ENCODE measurements at regions not wholly inside any gene's neighbourhood (a gene's known extent, or its start where the extent isn't known, plus 50 kb on each side); places are given as distances from the start of the nearest gene placed in this dataset.

- no peak for DNase-seq
Measured at GRCh38 chr6:95784019-95784418, 206.7 kb downstream of the MANEA start.

GRCh38 chr6:95784869-95785268 is 207.5 kb downstream of the MANEA start:
- DNase-seq, result no peak

- DNase-seq, result no peak
Measured at GRCh38 chr6:95785785-95786184, 208.4 kb downstream of the MANEA start.

- no peak for DNase-seq
Measured at GRCh38 chr6:95786802-95787201, 209.5 kb downstream of the MANEA start.

DNA sequence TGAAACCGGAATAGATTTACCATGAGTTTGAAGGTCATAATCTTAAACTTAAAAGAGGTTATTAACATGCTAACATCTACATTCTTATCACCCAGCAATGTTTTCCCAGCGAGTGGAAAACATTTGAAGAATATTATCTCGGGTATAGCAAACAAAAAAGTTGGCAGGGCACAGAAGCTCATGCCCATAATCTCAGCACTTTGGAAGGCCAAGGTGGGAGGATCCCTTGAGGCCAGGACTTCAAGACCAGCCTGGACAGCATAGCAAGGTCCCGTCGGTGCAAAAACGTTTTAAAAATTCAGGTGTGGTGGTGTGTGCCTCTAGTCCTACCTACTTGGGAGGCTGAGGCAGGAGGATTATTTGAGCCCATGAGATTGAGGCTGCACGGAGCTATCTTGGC is 213.5 kb downstream of the MANEA start:
- no peak for DNase-seq

GRCh38 chr6:95794749-95795148 is 217.4 kb downstream of the MANEA start:
- DNase-seq, result no peak

GRCh38 chr6:95795927-95796326 is 218.6 kb downstream of the MANEA start:
- no peak for DNase-seq

DNA sequence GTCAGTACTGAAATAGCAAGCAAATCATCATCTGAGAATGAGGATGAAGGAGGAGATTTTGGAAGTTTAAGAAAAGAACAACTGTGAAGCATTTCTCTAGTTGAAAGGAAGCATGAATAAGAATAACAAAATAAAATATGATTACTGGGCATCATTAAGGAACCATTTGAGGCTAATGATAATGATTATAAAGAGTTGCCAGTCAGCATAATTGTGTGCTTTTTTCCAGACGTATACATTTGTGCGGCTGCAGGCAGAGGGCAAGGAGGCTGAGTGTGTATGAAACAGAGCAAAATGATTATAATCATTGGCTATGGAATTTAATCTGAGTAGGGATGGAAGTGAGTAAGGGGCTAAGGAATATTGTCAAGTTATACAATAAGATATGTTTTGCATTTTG is 218.7 kb upstream of the FUT9 start:
- DNase-seq, result no peak

DNA sequence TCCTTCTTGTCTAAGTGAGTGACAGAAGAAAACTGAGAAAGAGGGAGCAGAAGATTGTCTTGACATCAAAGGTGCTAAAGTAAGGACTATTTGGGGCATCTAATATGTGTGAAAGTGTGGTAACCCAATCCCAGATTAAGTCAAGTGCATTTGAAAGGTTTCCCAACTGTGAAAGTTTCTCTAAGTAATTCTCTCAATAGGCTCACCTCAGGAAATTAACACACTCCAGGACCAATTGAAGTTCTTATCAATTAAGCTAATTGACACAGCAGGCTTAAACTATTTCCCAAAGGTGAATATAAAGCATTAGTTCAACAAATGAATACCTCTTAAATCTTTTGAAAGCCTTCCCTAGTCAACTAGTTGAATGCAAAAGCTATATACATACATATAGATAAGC is 212.8 kb upstream of the FUT9 start:
- DNase-seq, result no peak

GRCh38 chr6:95803889-95804288 is 211.9 kb upstream of the FUT9 start:
- DNase-seq, result no peak

DNA sequence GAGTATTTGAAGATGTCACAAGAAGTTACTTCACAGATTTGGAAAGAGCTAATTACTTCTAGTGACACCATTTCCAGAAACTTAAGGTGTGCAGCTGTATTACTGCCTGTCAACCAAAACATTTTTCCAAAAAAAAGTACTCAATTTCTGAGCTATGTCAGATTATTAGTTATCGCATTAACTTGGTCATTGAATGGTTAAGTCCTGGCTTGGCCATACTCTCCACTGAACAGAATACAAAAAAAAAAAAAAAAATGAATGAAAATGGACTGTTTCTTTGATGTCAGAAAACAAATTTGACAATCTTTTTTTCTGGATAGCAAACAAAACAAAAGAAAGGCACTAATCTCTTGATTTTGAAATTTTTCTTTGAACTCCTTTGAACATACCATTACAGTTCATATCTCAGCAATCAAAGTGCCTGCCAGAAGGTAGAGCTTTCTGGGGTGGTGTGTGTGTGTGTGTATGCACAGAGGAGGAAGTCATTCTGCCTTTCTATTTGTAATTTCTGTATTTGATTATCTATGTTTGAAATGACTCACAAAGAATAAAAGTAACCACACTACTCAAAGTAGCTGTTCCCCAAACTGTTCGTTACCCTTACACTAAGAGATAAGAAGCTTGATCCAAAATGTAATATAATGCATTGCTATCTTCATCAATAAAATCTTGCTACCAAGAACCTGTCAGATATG is 210.8 kb upstream of the FUT9 start:
- no peak for DNase-seq

- no peak for DNase-seq
Measured at GRCh38 chr6:95805699-95806098, 210.1 kb upstream of the FUT9 start.

DNA sequence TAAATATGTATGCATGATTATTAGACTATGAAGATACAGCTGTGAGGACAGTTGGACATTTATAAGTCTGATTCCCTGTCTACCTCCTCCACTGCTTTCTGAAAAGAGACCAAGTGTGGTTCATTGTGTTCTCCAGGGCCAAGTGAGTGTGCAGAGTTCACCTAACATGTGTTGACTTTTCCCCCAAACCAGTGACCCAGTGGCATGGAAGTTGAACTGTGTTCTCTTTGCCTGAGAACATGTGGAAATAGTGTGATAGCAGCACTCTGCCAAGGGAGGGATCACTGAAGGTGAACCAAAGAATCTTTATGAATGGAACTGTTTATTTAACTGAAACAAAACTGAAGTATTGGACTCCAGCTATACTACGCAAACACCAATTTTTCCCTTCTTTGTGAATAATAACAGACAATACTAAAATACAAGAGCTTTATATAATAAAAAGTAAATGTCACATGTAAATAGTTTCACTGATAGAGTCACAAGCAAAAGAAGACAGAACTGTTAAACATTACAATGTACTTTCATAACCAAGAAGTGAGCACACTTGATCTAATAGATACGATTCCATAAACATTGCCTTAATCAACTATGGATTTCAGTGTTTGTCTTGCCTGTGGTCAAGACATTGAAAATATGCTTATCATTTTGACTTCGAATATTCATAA is 200.3 kb upstream of the FUT9 start:
- DNase-seq, result no peak

- DNase-seq, result no peak
Measured at GRCh38 chr6:95819461-95819860, 196.3 kb upstream of the FUT9 start.

DNA sequence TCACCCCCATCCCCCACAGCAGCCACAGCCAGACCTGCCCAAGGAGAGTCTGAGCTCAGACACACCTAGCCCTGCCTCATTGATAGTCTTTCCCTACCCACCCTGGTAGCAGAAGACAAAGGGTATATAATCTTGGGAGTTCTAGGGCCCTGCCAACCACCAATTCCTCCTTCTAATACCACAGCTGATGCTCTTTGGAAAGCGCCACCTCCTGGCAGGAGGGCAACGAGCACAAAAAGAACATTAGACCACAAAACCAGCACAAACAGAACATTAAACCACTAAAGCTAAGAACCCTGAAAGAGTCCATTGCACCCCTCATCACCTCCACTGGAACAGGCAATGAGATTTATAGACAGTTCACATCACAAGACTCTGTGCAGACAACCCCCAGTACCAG is 195.8 kb upstream of the FUT9 start:
- DNase-seq, result no peak

- no peak for DNase-seq
Measured at GRCh38 chr6:95830859-95831557, 184.8 kb upstream of the FUT9 start.

DNA sequence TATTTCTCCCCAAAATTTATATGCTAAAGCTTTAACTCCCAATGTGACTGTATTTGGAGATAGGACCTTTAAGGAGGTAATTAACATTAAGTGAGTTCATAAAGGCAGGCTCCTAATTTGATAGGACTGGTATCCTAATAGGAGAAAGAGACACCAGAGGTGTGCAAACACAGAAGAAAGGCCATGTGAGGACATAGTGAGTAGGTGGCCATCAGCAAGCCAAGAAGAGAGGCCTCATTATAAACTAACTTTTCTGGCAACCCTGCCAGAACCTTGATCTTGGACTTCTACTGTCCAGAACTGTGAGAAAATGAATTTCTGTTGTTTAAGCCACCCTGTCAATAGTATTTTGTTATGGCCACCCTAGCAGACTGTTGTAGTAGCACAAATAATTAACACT is 177.9 kb upstream of the FUT9 start:
- no peak for DNase-seq

- no peak for DNase-seq
Measured at GRCh38 chr6:95841560-95841959, 174.2 kb upstream of the FUT9 start.

- no peak for DNase-seq
Measured at GRCh38 chr6:95846652-95847051, 169.1 kb upstream of the FUT9 start.

DNA sequence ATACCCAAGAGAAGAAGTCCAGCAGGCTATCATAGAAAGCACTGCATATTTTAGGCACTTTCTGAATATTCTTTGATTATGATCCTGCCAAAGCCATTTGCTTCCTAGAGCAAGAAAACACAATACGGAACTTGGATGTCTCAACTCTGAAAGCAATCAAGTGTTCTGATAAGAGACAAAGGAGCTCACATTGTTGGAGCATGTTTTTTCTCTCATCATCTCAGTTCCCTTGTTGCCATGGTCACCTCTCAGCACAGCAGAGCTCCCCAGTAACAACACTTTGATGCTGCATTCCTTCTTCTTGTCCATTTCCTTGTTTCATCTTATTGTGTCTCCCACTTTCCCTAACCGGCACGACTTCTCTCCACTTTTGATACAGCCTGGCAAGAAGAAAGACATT is 168.7 kb upstream of the FUT9 start:
- DNase-seq, result no peak

DNA sequence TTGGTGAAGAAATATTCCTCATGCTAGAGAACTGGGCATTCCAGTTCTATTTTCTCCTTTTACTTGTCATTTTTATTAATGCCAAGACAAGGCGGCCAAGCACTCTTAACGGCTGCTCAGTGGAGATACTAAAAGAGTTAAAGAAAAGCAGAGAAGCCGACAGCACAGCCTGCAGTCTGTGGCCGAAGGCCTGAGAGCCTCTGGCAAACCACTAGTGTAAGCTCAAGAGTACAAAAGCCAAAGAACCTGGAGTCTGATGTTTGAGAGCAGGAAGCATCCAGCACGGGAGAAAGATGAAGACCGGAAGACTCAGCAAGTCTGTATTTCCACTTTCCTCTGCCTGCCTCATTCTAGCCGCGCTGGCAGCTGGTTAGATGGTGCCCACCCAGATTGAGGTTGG is 167.1 kb upstream of the FUT9 start:
- no peak for DNase-seq

DNA sequence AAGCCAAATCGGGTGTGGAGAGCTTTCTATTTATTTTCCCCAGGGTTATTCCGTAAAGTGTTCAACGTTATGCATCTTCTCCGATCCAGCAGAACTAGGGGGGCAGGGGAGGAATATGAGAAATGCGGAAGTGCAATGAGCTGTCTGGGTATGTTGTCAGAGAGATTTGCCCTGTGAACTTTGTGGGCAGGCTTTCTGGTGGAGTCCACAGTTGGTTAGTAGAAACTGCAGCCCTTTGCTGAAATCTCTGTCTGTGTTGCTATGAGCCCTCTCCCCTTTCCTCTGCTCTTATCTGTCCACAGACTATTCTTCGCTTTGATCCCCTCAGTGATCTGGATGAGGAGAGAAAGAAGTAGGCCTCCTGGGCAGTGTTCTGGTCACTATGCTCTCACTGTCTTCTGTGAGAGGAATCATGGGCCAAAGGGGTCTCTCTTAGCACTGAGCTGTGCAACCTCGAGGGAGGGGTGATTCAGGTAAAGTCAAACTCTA is 158.9 kb upstream of the FUT9 start:
- no peak for DNase-seq

- DNase-seq, result no peak
Measured at GRCh38 chr6:95865857-95866256, 149.9 kb upstream of the FUT9 start.

DNA sequence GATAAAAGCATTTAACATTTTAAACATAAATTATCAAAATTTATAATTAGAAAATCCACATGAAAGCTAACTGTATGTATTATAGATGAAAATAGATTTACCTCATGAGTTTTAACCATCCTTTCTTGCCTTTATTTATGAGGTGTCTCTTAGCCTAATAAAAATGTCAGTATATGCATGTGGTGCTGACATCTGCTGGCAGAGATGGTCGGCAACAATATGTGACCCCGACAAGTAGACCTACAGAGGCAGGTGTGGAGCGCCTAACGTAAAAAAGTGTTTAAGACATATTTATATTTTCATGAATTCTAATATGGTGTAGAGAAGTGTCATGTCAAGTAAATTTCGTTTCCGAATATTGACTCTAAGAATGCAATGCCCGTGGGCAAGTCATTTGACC is 149.0 kb upstream of the FUT9 start:
- DNase-seq, result no peak
